Thyroid gland (tissue), 4 donors: ENCODE measurements at regions not wholly inside any gene's neighbourhood (a gene's known extent, or its start where the extent isn't known, plus 50 kb on each side); places are given as distances from the start of the nearest gene placed in this dataset.

Experiments used
- POLR2A ChIP-seq, 2 donors: fragments of 450-650 bp; IDR thresholded peaks; one replicate each; pipeline ENCODE4 v1.6.1; 2017; ENCODE audit warnings: antibody characterized with exemption in 2 of 2, mild to moderate bottlenecking in 2 of 2, moderate library complexity in 1 of 2
- TF ChIP-seq, protein P1 (sequence below), 6 experiments: fragments of 200-600 bp in 3 of 6; fragments of 450-650 bp in 3 of 6; sonication (generic) in 3 of 6; IDR thresholded peaks; one replicate each; pipeline ENCODE4 v1.5.1; 2016 to 2019; ENCODE audit warnings: antibody characterized with exemption in 6 of 6, mild to moderate bottlenecking in 2 of 6, inconsistent platforms in 1 of 6, moderate library complexity in 1 of 6

DNA sequence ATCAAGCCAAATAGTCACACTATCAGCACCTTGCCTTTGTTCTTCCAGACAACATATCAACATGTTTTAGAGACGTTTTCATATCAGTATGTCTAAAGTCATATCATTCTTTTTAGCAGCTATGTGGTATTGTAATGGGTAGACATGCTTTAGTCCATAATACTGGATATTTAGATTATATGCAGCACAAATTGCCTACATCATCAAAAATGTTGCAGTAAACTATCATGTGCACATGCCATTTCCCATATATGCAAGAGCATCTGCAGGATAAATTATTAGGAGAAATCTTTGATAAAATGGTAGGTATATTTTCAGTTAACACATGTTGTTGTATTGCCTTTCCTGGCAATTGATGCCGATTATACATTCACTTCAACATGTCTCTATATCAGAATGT is 636.5 kb downstream of the XIRP2 start:
- TF ChIP-seq, protein P1, sequence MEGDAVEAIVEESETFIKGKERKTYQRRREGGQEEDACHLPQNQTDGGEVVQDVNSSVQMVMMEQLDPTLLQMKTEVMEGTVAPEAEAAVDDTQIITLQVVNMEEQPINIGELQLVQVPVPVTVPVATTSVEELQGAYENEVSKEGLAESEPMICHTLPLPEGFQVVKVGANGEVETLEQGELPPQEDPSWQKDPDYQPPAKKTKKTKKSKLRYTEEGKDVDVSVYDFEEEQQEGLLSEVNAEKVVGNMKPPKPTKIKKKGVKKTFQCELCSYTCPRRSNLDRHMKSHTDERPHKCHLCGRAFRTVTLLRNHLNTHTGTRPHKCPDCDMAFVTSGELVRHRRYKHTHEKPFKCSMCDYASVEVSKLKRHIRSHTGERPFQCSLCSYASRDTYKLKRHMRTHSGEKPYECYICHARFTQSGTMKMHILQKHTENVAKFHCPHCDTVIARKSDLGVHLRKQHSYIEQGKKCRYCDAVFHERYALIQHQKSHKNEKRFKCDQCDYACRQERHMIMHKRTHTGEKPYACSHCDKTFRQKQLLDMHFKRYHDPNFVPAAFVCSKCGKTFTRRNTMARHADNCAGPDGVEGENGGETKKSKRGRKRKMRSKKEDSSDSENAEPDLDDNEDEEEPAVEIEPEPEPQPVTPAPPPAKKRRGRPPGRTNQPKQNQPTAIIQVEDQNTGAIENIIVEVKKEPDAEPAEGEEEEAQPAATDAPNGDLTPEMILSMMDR (IDR thresholded peaks at IDR 0.05) = no peak
- TF ChIP-seq POLR2A (IDR thresholded peaks at IDR 0.05) = no peak
